ENCODE measurements at regions not wholly inside any gene's neighbourhood (a gene's known extent, or its start where the extent isn't known, plus 50 kb on each side); places are given as distances from the start of the nearest gene placed in this dataset.

DNA sequence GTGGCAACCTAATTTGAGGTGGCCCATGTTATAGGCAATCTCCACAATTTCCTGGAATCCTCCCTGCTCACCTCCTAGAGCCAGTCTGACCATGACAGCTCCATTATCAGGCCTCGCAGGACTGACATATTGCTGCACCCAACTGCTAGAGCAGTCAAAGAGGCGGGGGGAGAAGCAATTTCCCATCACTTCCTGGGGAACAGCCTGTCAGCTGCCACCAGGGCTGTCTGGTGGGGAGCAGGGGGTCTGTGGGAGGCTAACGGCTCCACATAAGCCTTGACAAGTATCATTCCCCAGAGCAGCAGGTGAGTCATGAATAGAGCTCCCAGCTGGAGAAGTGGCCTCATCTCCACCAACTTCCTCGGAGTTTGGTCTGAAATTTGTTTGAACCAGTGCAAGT lies 322.9 kb downstream of the MATN1 start:
- TF ChIP-seq POLR2AphosphoS5 (IDR thresholded peaks at IDR 0.05), result no peak
- TF ChIP-seq, protein P1, sequence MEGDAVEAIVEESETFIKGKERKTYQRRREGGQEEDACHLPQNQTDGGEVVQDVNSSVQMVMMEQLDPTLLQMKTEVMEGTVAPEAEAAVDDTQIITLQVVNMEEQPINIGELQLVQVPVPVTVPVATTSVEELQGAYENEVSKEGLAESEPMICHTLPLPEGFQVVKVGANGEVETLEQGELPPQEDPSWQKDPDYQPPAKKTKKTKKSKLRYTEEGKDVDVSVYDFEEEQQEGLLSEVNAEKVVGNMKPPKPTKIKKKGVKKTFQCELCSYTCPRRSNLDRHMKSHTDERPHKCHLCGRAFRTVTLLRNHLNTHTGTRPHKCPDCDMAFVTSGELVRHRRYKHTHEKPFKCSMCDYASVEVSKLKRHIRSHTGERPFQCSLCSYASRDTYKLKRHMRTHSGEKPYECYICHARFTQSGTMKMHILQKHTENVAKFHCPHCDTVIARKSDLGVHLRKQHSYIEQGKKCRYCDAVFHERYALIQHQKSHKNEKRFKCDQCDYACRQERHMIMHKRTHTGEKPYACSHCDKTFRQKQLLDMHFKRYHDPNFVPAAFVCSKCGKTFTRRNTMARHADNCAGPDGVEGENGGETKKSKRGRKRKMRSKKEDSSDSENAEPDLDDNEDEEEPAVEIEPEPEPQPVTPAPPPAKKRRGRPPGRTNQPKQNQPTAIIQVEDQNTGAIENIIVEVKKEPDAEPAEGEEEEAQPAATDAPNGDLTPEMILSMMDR (IDR thresholded peaks at IDR 0.05), result no peak
